GM21447 (cell line): ENCODE measurements at regions not wholly inside any gene's neighbourhood (a gene's known extent, or its start where the extent isn't known, plus 50 kb on each side); places are given as distances from the start of the nearest gene placed in this dataset.

ENCODE experiments used
- ATAC-seq: cut with Tn5 transposase; IDR thresholded peaks from one replicate; pipeline ENCODE4 v1.9.1; 2021; ENCODE audit not compliant: unreplicated experiment

- no peak for ATAC-seq
Observed at GRCh38 chr13:85243831-85244230, 555.4 kb downstream of the SLITRK6 start.

GRCh38 chr13:85241060-85241459 lies 558.2 kb downstream of the SLITRK6 start:
- ATAC-seq = no peak

- no peak for ATAC-seq
Observed at GRCh38 chr13:85236413-85236812, 562.8 kb downstream of the SLITRK6 start.

GRCh38 chr13:85230691-85231093 lies 568.5 kb downstream of the SLITRK6 start:
- ATAC-seq = no peak

GRCh38 chr13:85228692-85229091 lies 570.5 kb downstream of the SLITRK6 start:
- no peak for ATAC-seq

GRCh38 chr13:85223883-85224656 lies 575.1 kb downstream of the SLITRK6 start:
- no peak for ATAC-seq

- no peak for ATAC-seq
Observed at GRCh38 chr13:85216576-85216975, 582.6 kb downstream of the SLITRK6 start.

- no peak for ATAC-seq
Observed at GRCh38 chr13:85212692-85213091, 586.5 kb downstream of the SLITRK6 start.

- ATAC-seq = no peak
Observed at GRCh38 chr13:85204668-85205344, 594.4 kb downstream of the SLITRK6 start.

- ATAC-seq = no peak
Observed at GRCh38 chr13:85197431-85197830, 601.8 kb downstream of the SLITRK6 start.

- no peak for ATAC-seq
Observed at GRCh38 chr13:85194482-85194881, 604.7 kb downstream of the SLITRK6 start.

- ATAC-seq = no peak
Observed at GRCh38 chr13:85191996-85192718, 607.1 kb downstream of the SLITRK6 start.

GRCh38 chr13:85186356-85187045 lies 612.7 kb downstream of the SLITRK6 start:
- no peak for ATAC-seq

- ATAC-seq = no peak
Observed at GRCh38 chr13:85174291-85174690, 624.9 kb downstream of the SLITRK6 start.

GRCh38 chr13:85170372-85170771 lies 628.8 kb downstream of the SLITRK6 start:
- ATAC-seq = no peak

GRCh38 chr13:85166891-85167290 lies 632.3 kb downstream of the SLITRK6 start:
- ATAC-seq = no peak

GRCh38 chr13:85163063-85163462 lies 636.2 kb downstream of the SLITRK6 start:
- no peak for ATAC-seq

- no peak for ATAC-seq
Observed at GRCh38 chr13:85148009-85148408, 651.2 kb downstream of the SLITRK6 start.

GRCh38 chr13:85142351-85142927 lies 656.8 kb downstream of the SLITRK6 start:
- ATAC-seq = no peak

GRCh38 chr13:85141401-85141800 lies 657.8 kb downstream of the SLITRK6 start:
- ATAC-seq = no peak

- ATAC-seq = no peak
Observed at GRCh38 chr13:85140192-85140591, 659.0 kb downstream of the SLITRK6 start.
